DMS53 treated with DMSO at 0.1 percent for 48 hours (cell line): ENCODE measurements at regions not wholly inside any gene's neighbourhood (a gene's known extent, or its start where the extent isn't known, plus 50 kb on each side); places are given as distances from the start of the nearest gene placed in this dataset.

Experiments
- DNase-seq: peaks from one replicate; lab custom pipeline; 2025; ENCODE audit not compliant: unreplicated experiment; lab: John Stamatoyannopoulos, UW

GRCh38 chr18:42184685-42185477 is 229.8 kb downstream of the PIK3C3 start:
- DNase-seq: no peak

GRCh38 chr18:42185486-42185885 is 230.5 kb downstream of the PIK3C3 start:
- DNase-seq: no peak

GRCh38 chr18:42187611-42188380 is 232.8 kb downstream of the PIK3C3 start:
- no peak for DNase-seq

- no peak for DNase-seq
Measured at GRCh38 chr18:42190643-42191042, 235.6 kb downstream of the PIK3C3 start.

GRCh38 chr18:42192251-42193248 is 237.5 kb downstream of the PIK3C3 start:
- DNase-seq: peak; percentile 53

GRCh38 chr18:42196651-42197050 is 241.6 kb downstream of the PIK3C3 start:
- DNase-seq: no peak

GRCh38 chr18:42201137-42201536 is 246.1 kb downstream of the PIK3C3 start:
- DNase-seq: no peak

- no peak for DNase-seq
Measured at GRCh38 chr18:42211201-42211600, 256.2 kb downstream of the PIK3C3 start.

GRCh38 chr18:42222557-42222956 is 267.5 kb downstream of the PIK3C3 start:
- DNase-seq: no peak

- no peak for DNase-seq
Measured at GRCh38 chr18:42228581-42228980, 273.5 kb downstream of the PIK3C3 start.

- no peak for DNase-seq
Measured at GRCh38 chr18:42229211-42230210, 274.5 kb downstream of the PIK3C3 start.

- DNase-seq: no peak
Measured at GRCh38 chr18:42230636-42231035, 275.6 kb downstream of the PIK3C3 start.

GRCh38 chr18:42231284-42231683 is 276.2 kb downstream of the PIK3C3 start:
- no peak for DNase-seq

GRCh38 chr18:42231796-42232195 is 276.8 kb downstream of the PIK3C3 start:
- no peak for DNase-seq

- DNase-seq: no peak
Measured at GRCh38 chr18:42233908-42234307, 278.9 kb downstream of the PIK3C3 start.

- no peak for DNase-seq
Measured at GRCh38 chr18:42242758-42243157, 287.7 kb downstream of the PIK3C3 start.

- DNase-seq: no peak
Measured at GRCh38 chr18:42245137-42245536, 290.1 kb downstream of the PIK3C3 start.

- DNase-seq: no peak
Measured at GRCh38 chr18:42255908-42256765, 301.1 kb downstream of the PIK3C3 start.
